LNCAP (cell line): ENCODE measurements at regions not wholly inside any gene's neighbourhood (a gene's known extent, or its start where the extent isn't known, plus 50 kb on each side); places are given as distances from the start of the nearest gene placed in this dataset.

Source experiments
- CTCF ChIP-seq: fragments of 450-650 bp; IDR thresholded peaks from 2 replicates; pipeline ENCODE4 v1.5.1; 2017; ENCODE audit warnings: mild to moderate bottlenecking

- no peak for TF ChIP-seq CTCF
Observed at GRCh38 chr3:30266524-30266923, 339.9 kb upstream of the TGFBR2 start.

- TF ChIP-seq CTCF, result no peak
Observed at GRCh38 chr3:30268288-30268687, 338.1 kb upstream of the TGFBR2 start.

GRCh38 chr3:30269751-30270445 is 336.5 kb upstream of the TGFBR2 start:
- no peak for TF ChIP-seq CTCF

GRCh38 chr3:30271781-30272180 is 334.6 kb upstream of the TGFBR2 start:
- no peak for TF ChIP-seq CTCF

- no peak for TF ChIP-seq CTCF
Observed at GRCh38 chr3:30273304-30274072, 332.9 kb upstream of the TGFBR2 start.

GRCh38 chr3:30277494-30277893 is 328.9 kb upstream of the TGFBR2 start:
- TF ChIP-seq CTCF, result no peak

GRCh38 chr3:30281526-30281925 is 324.9 kb upstream of the TGFBR2 start:
- TF ChIP-seq CTCF, result no peak
